NCI-H1930 (cell line): ENCODE measurements at regions not wholly inside any gene's neighbourhood (a gene's known extent, or its start where the extent isn't known, plus 50 kb on each side); places are given as distances from the start of the nearest gene placed in this dataset.
"Not testable (repeated sequence)": the region's sequence is repeated elsewhere in the genome, so short reads cannot be mapped to it uniquely, and the experiment has no call there.

Experiments used
- DNase-seq, 2 experiments: peaks; one replicate each; lab custom pipeline; 2025; lab: John Stamatoyannopoulos, UW

DNA sequence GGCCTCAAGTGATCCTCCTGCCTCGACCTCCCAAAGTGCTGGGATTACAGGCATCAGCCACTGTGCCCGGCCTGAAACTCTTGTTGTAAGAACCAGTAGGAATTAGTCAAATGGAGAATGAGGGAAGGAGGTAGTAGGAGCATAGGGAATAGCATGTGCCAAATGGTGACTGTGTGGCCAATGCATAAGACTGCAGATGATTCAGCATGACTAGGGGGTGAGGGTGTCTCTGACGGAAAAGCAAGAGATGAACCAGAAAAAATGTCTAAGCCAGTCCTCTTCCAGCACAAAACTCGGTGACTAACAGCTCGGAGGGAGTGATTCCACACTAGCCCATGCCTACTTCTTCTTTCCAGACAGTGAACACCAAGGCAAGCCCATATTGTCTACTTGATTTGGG, 58.2 kb upstream of the DUSP21 start:
- no peak for DNase-seq

GRCh38 chrX:44784241-44784640, 59.6 kb upstream of the DUSP21 start:
- no peak for DNase-seq

DNA sequence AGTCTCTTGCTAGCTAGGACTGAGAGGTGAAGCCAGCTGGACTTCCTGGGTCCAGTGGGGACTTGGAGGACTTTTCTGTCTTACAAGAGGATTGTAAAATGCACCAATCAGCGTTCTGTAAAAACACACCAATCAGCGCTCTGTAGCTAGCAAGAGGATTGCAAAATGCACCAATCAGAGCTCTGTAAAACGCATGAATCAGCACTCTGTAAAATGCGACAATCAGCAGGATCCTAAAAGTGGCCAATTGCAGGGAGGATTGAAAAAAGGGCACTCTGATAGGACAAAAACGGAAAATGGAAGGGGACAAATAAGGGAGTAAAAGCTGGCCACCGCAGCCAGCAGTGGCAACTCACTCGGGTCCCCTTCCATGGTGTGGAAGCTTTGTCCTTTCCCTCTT, 65.6 kb upstream of the DUSP21 start:
- no peak for DNase-seq

- DNase-seq, result no peak
Measured at GRCh38 chrX:44775726-44776125, 68.1 kb upstream of the DUSP21 start.

GRCh38 chrX:44774066-44774465, 69.8 kb upstream of the DUSP21 start:
- DNase-seq, result not testable (repeated sequence)

DNA sequence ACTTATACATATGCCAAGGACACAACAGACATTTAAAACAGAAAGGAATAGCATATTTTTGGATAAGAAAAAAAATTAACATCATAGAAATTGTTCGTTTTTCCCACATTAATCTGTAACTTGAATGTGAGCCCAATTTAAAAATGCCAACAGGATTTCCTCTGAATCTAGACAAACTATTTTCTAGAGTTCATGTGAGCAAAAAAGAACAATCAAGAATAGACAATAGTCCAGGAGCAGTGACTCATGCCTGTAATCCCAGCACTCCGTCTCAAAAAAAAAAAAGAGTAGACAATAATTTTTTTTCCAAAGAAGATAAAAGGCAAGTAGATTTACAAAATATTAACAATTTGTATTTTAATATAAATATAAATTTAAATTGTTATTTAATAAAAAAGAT, 73.7 kb upstream of the DUSP21 start:
- no peak for DNase-seq

GRCh38 chrX:44767308-44767707, 76.5 kb upstream of the DUSP21 start:
- DNase-seq, result no peak

DNA sequence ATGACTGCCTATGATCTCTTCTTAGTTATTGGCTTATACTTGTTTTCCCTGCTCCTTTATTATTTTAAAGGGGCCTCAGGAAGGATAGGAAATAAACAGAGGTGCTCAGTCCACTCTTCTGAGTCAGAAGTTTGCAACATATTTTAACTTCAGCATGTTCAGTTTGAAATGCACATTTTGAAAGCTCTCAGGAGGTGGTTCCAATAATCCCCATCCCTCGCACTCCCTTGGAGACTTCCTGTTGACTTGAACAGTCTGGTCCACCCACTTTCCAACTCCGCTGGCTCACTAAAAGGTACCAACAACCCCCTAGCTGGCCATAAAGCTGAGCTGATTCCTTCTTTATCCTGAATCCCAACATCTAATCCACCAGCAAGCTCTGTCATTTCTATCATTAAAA, 78.3 kb upstream of the DUSP21 start:
- no peak for DNase-seq

- DNase-seq, result no peak
Measured at GRCh38 chrX:44747969-44748368, 95.9 kb upstream of the DUSP21 start.

- no peak for DNase-seq
Measured at GRCh38 chrX:44747317-44747716, 96.5 kb upstream of the DUSP21 start.

- no peak for DNase-seq
Measured at GRCh38 chrX:44744799-44745198, 99.0 kb upstream of the DUSP21 start.

- no peak for DNase-seq
Measured at GRCh38 chrX:44742480-44743155, 101.2 kb upstream of the DUSP21 start.

DNA sequence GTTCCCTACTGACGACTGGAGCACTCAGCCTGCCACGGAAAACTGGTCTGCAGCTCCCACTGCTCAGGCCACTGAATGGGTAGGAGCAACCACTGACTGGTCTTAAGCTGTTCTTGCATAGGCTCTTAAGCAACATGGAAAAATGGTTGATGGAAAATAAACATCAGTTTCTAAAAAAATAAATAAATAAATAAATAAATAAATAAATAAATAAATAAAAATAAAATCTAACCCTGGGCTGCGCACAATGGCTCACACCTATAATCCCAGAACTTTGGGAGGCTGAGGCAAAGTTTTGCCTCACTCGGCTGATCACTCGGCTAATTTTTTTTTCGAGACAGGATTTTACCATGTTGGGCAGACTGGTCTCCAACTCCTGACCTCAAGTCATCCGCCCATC, 102.0 kb upstream of the DUSP21 start:
- not testable (repeated sequence) for DNase-seq

DNA sequence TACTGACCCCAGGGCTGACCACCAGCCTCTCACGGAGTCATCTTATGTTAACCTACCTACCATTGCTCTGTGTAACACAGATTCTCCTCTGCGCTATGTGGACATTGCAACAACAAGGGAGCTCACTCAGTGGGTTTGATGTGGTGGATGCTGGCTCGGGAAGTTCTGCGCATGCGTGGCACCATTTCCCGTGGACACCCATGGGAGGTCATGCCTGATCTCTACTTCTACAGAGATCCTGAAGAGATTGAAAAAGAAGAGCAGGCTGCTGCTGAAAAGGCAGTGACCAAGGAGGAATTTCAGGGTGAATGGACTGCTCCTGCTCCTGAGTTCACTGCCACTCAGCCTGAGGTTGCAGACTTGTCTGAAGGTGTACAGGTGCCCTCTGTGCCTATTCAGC, 102.4 kb upstream of the DUSP21 start:
- not testable (repeated sequence) for DNase-seq

GRCh38 chrX:44735498-44735897, 108.3 kb upstream of the DUSP21 start:
- no peak for DNase-seq

DNA sequence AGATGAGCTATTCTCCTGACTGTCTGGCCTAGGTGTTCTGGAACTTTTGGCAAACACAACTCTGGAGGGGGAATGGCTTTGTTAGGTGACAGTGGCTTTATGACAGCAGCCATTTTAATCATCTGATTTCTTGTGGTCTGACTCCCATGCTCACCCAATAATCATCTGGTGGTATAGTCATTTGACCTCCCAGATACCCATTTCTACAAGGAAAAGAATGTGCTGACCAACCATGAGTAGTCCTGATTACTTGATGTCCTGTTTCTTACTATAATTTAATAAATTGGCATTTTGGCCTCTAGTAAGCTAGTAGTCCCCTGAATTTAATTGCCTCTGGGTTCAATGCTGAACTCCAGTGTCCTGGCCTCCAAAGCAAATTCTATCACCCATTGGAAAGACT, 109.9 kb upstream of the DUSP21 start:
- DNase-seq, result no peak

- DNase-seq, result no peak
Measured at GRCh38 chrX:44731160-44731559, 112.7 kb upstream of the DUSP21 start.

DNA sequence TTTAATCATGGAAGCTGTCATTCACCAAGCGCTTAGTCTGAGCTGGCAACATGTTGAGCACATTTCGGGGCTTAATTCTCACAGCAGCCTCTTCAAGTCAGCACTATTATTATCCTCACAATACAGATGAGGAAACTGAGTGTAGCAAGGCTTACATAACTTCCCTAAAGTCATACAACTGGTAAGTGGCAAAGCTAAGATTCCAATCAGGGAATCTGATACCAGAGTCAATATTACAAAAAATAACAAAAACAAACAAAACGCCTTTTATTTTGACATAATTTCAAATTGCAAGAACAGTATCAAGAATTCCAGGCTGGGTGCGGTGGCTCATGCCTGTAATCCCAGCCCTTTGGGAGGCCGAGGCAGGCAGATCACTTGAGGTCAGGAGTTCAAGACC, 120.4 kb upstream of the DUSP21 start:
- DNase-seq, result no peak

DNA sequence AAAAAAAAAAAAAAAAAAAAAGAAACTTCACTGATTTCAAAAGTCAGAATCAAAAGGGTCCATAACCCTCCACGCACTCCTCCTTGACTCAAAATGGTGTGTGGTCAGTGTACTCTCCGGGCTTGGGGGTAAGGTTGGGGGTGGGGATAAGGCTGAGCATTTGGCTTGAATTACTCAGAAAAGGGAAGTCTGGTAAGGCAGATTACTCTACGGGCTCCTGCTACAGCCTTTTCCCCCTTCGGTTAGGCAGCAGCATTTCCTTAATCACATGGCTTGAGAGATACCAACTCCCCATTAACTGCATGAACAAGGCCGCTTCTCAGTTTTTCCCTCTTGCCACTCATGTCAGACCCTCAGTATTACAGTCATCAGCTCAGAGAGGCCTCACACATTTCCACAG, 135.4 kb upstream of the DUSP21 start:
- DNase-seq, result no peak

- no peak for DNase-seq
Measured at GRCh38 chrX:44705817-44706551, 137.8 kb upstream of the DUSP21 start.

DNA sequence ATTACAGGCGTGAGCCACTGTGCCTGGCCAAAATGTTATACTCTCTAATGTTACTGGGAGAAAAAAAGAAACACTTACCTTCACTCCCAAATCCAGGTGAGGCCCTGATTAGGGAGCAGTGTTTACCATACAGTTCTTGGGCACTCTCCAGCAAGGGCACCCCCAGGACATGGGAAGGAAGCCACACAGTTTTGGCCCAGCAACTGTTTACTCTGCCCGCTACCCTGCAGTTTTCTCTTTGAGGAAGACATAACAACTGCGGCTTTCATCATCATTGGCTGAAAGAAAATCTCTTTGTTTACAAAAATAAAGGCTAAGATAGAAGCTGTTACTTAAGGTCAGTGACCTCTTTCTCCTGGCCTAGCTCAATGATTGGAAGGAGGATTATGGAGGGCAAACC, 145.5 kb upstream of the DUSP21 start:
- DNase-seq, result no peak

DNA sequence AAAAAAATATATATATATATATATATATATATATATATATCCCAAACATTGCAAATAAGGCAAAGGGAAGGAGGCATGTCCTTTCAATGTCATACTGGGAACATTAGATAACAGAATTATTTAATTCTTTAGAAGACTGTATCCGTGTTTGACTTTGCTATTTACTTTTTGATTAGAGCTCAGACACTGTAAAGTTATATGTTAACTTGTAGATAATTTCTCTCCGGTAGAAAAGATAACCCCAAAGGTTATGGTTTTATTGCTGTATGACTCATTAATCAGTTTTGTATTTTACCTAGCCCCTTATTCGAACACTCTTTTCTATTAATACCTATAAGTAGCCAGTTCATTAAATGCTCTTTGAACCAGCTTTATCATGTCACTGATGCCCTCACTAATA, 150.6 kb upstream of the DUSP21 start:
- no peak for DNase-seq

DNA sequence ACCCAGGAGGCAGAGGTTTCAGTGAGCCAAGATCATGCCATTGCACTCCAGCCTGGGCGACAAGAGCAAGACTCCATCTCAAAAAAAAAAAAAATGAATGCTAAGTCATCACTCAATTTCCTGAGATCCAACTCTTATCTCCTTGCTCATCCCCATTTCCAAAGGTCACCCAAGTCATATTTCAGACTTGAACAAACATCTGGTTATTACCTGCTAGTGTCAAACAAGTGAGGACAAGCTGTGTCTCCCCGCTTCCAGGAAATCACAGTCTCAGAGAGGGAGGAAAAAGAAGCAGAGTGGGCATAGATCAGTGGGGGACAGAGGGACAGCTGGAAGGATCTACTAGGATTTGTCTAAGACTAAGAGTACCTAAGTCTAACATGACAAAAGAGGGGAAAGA, 147.5 kb upstream of the FUNDC1 start:
- no peak for DNase-seq
